Subcutaneous abdominal adipose tissue (tissue), 5 donors: ENCODE measurements at regions not wholly inside any gene's neighbourhood (a gene's known extent, or its start where the extent isn't known, plus 50 kb on each side); places are given as distances from the start of the nearest gene placed in this dataset.
"Not testable (repeated sequence)": the region's sequence is repeated elsewhere in the genome, so short reads cannot be mapped to it uniquely, and the experiment has no call there.

ENCODE experiments used
- H3K27ac ChIP-seq: one replicate; pipeline ENCODE4 v1.7.0; 2013; ENCODE audit warnings: low read depth, mild to moderate bottlenecking, inconsistent platforms, low read length, moderate library complexity
- H3K27me3 ChIP-seq, 5 donors: one replicate each; pipeline ENCODE4 v1.7.0; 2013; ENCODE audit warnings: low read length in 5 of 5, inconsistent platforms in 1 of 5; ENCODE audit not compliant: control insufficient read depth in 5 of 5, insufficient read depth in 4 of 5
- H3K36me3 ChIP-seq, 5 donors: one replicate each; pipeline ENCODE4 v1.7.0; 2013; ENCODE audit warnings: low read length in 5 of 5; ENCODE audit not compliant: control insufficient read depth in 5 of 5, insufficient read depth in 5 of 5
- H3K4me1 ChIP-seq, 5 donors: one replicate each; pipeline ENCODE4 v1.7.0; 2013; ENCODE audit warnings: low read length in 5 of 5, mild to moderate bottlenecking in 3 of 5, moderate library complexity in 1 of 5; ENCODE audit not compliant: control insufficient read depth in 5 of 5, insufficient read depth in 5 of 5
- H3K4me3 ChIP-seq, 5 donors: one replicate each; pipeline ENCODE4 v1.7.0; 2013; ENCODE audit warnings: low read length in 5 of 5, low read depth in 1 of 5
- H3K9ac ChIP-seq, 5 donors: one replicate each; pipeline ENCODE4 v1.7.0; 2013; ENCODE audit warnings: low read length in 5 of 5, mild to moderate bottlenecking in 4 of 5, moderate library complexity in 3 of 5
- H3K9me3 ChIP-seq, 5 donors: one replicate each; pipeline ENCODE4 v1.7.0; 2013; ENCODE audit warnings: low read length in 5 of 5; ENCODE audit not compliant: control insufficient read depth in 5 of 5
- donor health status: healthy.
- donor health status: healthy.
- donor health status: healthy.
- donor health status: healthy.
- donor health status: healthy.

DNA sequence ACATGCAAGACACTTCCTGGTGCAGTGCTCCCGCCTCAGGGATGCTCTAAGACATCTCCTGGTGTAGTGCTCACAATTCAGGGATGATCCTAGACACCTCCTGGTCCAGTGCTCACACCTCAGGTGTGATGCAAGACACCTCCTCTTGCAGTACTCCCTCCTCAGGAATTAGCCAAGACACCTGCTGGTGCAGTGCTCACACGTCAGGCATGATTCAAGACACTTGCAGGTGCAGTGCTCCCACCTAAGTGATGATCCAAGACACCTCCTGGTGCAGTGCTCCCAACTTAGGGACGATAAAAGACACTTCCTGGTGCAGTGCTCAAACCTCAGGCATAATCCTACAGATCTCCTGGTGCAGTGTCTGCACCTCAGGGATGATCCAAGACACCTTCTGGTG is 117.0 kb downstream of the ASB1 start:
- not testable (repeated sequence) for H3K4me3 ChIP-seq, H3K4me1 ChIP-seq, H3K36me3 ChIP-seq, H3K27ac ChIP-seq, H3K9ac ChIP-seq
- H3K27me3 ChIP-seq = peaks cover 0 to 29% (median 14%) of the 10 kb centered on the region in 5 donors
- peaks cover 0 to 30% (median 17%) of the 10 kb centered on the region in 5 donors for H3K9me3 ChIP-seq

- peaks cover 5 to 22% (median 18%) of the 10 kb centered on the region in 5 donors for H3K9me3 ChIP-seq
- no peak overlapping the region for H3K9ac ChIP-seq
- no peaks in the 10 kb centered on the region for H3K36me3 ChIP-seq
- H3K27ac ChIP-seq = no peak overlapping the region
- no peaks in the 10 kb centered on the region for H3K4me1 ChIP-seq
- H3K27me3 ChIP-seq = peaks cover 0 to 22% (median 12%) of the 10 kb centered on the region in 5 donors
- no peak overlapping the region for H3K4me3 ChIP-seq
Measured at GRCh38 chr2:238548902-238549462, 122.3 kb downstream of the ASB1 start.

DNA sequence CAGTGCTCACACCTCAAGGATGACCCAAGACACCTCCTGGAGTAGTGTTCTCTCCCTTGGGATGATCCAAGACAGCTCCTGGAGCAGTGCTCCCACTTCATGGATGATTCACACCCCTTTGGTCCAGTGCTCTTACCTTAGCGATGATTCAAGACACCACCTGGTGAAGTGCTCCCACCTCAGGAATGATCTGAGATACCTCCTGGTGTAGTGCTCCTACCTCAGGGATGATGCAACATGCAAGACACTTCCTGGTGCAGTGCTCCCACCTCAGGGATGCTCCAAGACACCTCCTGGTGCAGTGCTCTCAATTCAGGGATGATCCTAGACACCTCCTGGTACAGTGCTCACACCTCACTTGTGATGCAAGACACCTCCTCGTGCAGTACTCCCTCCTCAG is 123.1 kb downstream of the ASB1 start:
- H3K4me3 ChIP-seq = no peak overlapping the region
- no peak overlapping the region for H3K9ac ChIP-seq
- peaks cover 5 to 31% (median 23%) of the 10 kb centered on the region in 5 donors for H3K9me3 ChIP-seq
- peaks cover 0 to 22% (median 8%) of the 10 kb centered on the region in 5 donors for H3K27me3 ChIP-seq
- H3K27ac ChIP-seq = no peak overlapping the region
- no peaks in the 10 kb centered on the region for H3K36me3 ChIP-seq
- H3K4me1 ChIP-seq = no peaks in the 10 kb centered on the region

DNA sequence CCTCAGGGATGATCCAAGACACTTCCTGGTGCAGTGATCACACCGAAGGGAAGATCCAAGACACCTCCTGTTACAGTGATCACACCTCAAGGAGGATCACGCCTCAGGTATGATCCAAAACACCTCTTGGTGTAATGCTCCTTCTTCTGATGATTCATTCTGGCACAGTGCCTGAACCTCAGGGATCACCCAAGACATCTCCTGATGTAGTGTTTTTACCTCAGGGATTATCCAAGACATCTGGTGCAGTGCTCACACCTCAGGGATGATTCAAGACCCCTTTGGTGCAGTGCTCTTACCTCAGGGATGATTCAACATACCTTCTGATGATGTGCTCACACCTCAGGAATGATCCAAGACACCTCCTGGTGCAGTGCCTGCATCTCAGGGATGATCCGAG is 124.4 kb downstream of the ASB1 start:
- Histone ChIP-seq H3K27ac (no peak overlapping the region), H3K9me3 (peaks cover 5 to 31% (median 23%) of the 10 kb centered on the region in 5 donors), H3K27me3 (peaks cover 0 to 19% (median 8%) of the 10 kb centered on the region in 5 donors)

GRCh38 chr2:238552226-238552625 is 125.5 kb downstream of the ASB1 start:
- no peak overlapping the region for H3K4me3 ChIP-seq
- H3K4me1 ChIP-seq = no peaks in the 10 kb centered on the region
- no peaks in the 10 kb centered on the region for H3K36me3 ChIP-seq
- peaks cover 5 to 31% (median 21%) of the 10 kb centered on the region in 5 donors for H3K9me3 ChIP-seq
- peaks cover 0 to 13% (median 6%) of the 10 kb centered on the region in 5 donors for H3K27me3 ChIP-seq
- no peak overlapping the region for H3K9ac ChIP-seq
- H3K27ac ChIP-seq = no peak overlapping the region

More for the DNA sequence above, 124.4 kb downstream of the ASB1 start:
- Histone ChIP-seq H3K4me1 (no peaks in the 10 kb centered on the region), H3K4me3 (no peak overlapping the region), H3K9ac (no peak overlapping the region), H3K36me3 (no peaks in the 10 kb centered on the region)

- H3K9me3 ChIP-seq = peaks cover 5 to 31% (median 21%) of the 10 kb centered on the region in 5 donors
Measured at GRCh38 chr2:238553159-238553558, 126.4 kb downstream of the ASB1 start.

GRCh38 chr2:238554468-238555315 is 128.0 kb downstream of the ASB1 start:
- no peak overlapping the region for H3K9ac ChIP-seq
- H3K36me3 ChIP-seq = no peaks in the 10 kb centered on the region
- peak overlapping the region in 1 of 5 donors; percentile 8 for H3K4me3 ChIP-seq
- no peak overlapping the region for H3K27ac ChIP-seq
- peaks cover 0 to 8% (median 2%) of the 10 kb centered on the region in 5 donors for H3K27me3 ChIP-seq
- H3K4me1 ChIP-seq = no peaks in the 10 kb centered on the region
- H3K9me3 ChIP-seq = peaks cover 5 to 31% (median 21%) of the 10 kb centered on the region in 5 donors

More at GRCh38 chr2:238553159-238553558, 126.4 kb downstream of the ASB1 start:
- Histone ChIP-seq H3K4me3 (no peak overlapping the region), H3K36me3 (no peaks in the 10 kb centered on the region), H3K27me3 (peaks cover 0 to 8% (median 5%) of the 10 kb centered on the region in 5 donors), H3K9ac (no peak overlapping the region), H3K4me1 (no peaks in the 10 kb centered on the region), H3K27ac (no peak overlapping the region)

DNA sequence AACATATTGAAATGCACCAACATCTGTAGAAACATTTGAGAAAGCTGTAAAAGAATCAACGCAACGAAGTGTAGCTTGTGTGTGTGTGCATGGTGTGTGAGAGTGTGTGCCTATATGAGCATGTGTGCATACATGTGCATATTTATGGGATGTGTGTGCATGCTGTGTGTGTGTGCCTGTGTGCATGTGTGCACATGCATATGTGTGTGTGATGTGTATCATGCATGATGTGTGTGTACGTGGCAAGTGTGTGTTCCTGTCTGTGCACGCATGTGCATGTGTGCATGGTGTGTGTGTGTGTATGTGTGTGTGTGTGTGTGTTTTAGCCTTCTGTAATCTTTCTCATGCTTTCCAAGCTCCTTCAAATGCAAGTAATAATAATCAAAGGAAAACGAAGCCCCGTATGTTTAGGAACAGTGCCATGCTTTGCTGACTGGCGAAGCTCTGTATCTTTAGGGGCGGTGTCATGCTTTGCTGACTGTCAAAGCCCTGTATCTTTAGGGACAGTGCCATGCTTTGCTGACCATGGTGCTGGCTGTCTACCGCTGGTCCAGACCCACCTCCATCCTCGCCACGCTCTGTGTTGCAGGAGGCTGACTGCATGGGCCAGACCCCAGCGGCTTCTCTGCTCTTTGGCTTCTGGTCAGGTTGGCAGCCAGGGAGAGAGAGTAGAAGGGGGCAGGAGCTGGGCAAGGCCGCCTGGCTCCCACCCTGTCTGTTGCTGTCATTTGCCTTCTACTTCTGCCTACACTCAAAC is 129.2 kb downstream of the ASB1 start:
- peaks cover 0 to 15% (median 3%) of the 10 kb centered on the region in 5 donors for H3K27me3 ChIP-seq
- H3K9me3 ChIP-seq = peaks cover 5 to 29% (median 21%) of the 10 kb centered on the region in 5 donors
- H3K36me3 ChIP-seq = no peaks in the 10 kb centered on the region
- no peaks in the 10 kb centered on the region for H3K4me1 ChIP-seq
- H3K27ac ChIP-seq = no peak overlapping the region
- no peak overlapping the region for H3K4me3 ChIP-seq
- no peak overlapping the region for H3K9ac ChIP-seq

DNA sequence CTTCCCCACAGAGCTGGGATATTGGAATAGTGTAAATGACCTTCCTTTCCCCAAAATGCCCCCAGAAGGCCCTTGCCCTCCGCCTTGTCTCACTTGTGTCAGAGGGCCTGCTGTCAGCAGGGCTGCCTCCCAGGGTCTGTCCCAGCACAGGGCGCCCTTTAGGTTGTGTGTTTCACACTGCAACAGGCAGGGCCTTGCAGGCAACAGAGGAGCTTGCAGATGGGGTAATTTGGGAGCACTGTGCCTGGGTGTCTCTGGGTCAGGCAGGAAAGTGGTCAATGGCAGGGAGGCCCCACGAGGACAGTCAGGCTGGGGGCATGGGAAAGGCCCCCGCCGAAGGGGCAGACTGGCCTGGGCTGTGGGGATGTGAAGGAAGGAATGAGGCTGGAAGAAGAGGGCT is 130.7 kb downstream of the ASB1 start:
- Histone ChIP-seq H3K27ac (no peak overlapping the region), H3K9ac (no peak overlapping the region), H3K4me1 (no peaks in the 10 kb centered on the region), H3K4me3 (no peak overlapping the region), H3K36me3 (no peaks in the 10 kb centered on the region), H3K27me3 (peaks cover 0 to 15% (median 3%) of the 10 kb centered on the region in 5 donors), H3K9me3 (peaks cover 2 to 17% (median 16%) of the 10 kb centered on the region in 5 donors)
